NCI-H146 (cell line): ENCODE measurements at regions not wholly inside any gene's neighbourhood (a gene's known extent, or its start where the extent isn't known, plus 50 kb on each side); places are given as distances from the start of the nearest gene placed in this dataset.

Source experiments
- DNase-seq: peaks from one replicate; lab custom pipeline; 2025; lab: John Stamatoyannopoulos, UW

GRCh38 chr4:22020129-22020528, 71.6 kb upstream of the KCNIP4 start:
- no peak for DNase-seq

GRCh38 chr4:22019676-22020075, 71.1 kb upstream of the KCNIP4 start:
- DNase-seq = no peak

DNA sequence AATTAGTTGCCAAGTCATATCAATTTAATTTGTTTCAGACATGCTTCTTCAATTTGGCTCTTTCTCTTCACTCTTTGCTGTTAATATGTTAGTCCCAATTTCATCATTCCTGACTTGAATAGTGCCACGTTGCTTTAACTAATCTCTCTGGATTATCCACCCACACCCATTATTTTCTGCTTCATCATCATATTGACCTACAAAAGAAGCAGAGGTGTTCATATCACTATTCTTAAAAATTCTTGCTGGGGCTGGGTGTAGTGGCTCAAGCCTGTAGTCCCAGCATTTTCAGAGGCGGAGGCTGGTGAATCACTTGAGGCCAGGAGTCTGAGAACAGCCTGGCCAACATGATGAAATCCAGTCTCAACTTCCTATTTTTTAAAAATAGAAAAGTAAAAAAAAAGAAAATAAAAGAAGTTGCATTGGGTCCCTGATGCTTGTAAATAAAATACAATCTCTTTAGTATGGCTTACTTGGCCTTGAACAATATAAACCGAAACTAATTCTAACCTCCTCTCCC, 65.7 kb upstream of the KCNIP4 start:
- no peak for DNase-seq

GRCh38 chr4:22003878-22004277, 55.3 kb upstream of the KCNIP4 start:
- no peak for DNase-seq
